ENCODE measurements at regions not wholly inside any gene's neighbourhood (a gene's known extent, or its start where the extent isn't known, plus 50 kb on each side); places are given as distances from the start of the nearest gene placed in this dataset.
"Not testable (repeated sequence)": the region's sequence is repeated elsewhere in the genome, so short reads cannot be mapped to it uniquely, and the experiment has no call there.

DNA sequence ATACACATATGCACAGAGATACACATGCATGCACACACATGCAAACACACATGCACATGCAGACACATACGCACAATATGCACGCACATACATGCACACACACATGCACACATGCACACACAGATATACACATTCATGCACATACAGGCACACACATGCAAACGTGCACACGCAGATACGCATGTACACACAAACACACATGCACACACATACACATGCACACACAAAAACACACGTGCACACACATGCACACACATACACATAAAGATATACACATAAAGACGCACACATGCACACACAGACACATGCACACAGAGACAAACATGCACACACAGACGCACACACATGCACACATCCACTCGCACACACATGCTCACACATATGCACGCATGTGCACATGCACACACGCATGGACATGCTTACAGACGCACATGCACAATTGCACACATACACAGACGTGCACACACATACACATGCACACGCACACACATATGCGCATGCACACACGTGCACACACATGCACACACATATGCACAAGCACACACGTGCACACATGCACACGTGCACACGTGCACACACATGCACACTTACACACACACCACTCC, 145.2 kb downstream of the ADRA2C start:
- TF ChIP-seq ZNF274 (IDR thresholded peaks at IDR 0.05; ENCODE audit: low read depth, low read length) = no peak

GRCh38 chr4:3914511-3914910, 148.3 kb downstream of the ADRA2C start:
- H3K4me3 ChIP-seq (ENCODE audit: low read length) = not testable (repeated sequence)

More for the DNA sequence above, 145.2 kb downstream of the ADRA2C start:
- H3K4me3 ChIP-seq (ENCODE audit: low read length) = no peak overlapping the region

DNA sequence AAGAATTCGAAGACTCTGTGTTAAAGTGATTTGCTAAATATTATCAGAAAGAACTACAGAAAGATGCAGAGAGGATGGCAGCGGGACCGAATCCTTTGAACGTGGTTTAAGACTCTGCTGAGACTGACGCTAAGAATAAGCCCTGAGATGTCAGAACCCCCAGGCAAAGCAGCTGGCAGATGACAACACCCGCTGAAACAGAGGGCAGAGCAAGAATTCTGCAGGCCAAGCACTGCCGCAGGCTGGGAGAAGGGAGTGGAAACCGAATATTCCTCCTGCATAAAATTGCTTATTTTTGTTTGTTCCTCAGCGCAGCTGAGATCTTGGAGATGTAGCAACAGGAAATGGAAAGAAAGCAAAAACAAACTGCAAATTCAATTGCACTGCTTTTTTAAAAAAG, 153.3 kb downstream of the ADRA2C start:
- not testable (repeated sequence) for H3K4me3 ChIP-seq (ENCODE audit: low read length)

DNA sequence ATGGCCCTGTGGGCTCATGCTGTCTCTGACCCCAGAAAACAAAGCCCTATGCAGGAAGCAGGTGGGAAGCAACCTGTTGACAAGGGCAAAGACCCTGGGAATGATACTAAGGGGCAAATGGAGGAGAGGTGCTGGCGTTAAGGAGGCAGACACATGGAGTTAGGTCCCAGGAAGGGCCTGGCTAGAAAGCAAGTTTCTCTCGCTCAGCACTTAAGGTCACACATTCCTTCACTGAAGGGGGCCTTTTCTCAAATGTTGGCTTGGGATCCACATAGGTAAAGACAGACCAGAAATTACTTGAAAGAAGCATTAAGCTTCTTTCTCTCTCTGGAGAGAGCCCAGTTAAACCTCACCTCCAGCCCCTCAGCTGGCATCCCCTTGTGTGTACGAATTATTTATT, 155.7 kb downstream of the ADRA2C start:
- not testable (repeated sequence) for H3K4me3 ChIP-seq (ENCODE audit: low read length)

DNA sequence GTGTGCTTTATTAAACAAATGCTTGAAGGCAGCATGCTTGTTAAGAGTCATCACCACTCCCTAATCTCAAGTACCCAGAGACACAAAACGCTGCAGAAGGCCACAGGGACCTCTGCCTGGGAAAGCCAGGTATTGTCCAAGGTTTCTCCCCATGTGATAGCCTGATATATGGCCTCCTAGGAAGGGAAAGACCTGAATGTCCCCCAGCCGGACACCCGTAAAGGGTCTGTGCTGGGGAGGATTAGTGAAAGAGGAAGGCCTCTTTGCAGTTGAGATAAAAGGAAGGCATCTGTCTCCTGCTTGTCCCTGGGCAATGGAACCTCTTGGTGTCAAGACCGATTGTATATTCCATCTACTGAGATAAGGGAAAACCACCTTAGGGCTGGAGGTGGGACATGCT, 159.7 kb downstream of the ADRA2C start:
- H3K4me3 ChIP-seq (ENCODE audit: low read length) = not testable (repeated sequence)

GRCh38 chr4:3926271-3926670, 160.1 kb downstream of the ADRA2C start:
- H3K4me3 ChIP-seq (ENCODE audit: low read length) = not testable (repeated sequence)

- not testable (repeated sequence) for H3K4me3 ChIP-seq (ENCODE audit: low read length)
These were observed 161.0 kb downstream of the ADRA2C start for GRCh38 chr4:3926969-3927755.

- H3K4me3 ChIP-seq (ENCODE audit: low read length) = not testable (repeated sequence)
These were observed 163.2 kb downstream of the ADRA2C start for GRCh38 chr4:3929431-3929830.

DNA sequence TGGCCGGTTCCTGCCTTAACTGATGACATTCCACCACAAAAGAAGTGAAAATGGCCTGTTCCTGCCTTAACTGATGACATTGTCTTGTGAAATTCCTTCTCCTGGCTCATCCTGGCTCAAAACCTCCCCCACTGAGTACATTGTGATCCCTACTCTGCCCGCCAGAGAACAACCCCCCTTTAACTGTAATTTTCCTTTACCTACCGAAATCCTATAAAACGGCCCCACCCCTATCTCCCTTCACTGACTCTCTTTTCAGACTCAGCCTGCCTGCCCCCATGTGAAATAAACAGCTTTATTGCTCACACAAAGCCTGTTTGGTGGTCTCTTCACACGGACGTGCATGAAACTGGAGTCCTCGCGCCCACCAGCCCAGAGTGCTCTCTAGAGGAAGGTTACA, 166.5 kb downstream of the ADRA2C start:
- not testable (repeated sequence) for H3K4me3 ChIP-seq (ENCODE audit: low read length)

GRCh38 chr4:3935406-3935805, 169.2 kb downstream of the ADRA2C start:
- not testable (repeated sequence) for H3K4me3 ChIP-seq (ENCODE audit: low read length)

DNA sequence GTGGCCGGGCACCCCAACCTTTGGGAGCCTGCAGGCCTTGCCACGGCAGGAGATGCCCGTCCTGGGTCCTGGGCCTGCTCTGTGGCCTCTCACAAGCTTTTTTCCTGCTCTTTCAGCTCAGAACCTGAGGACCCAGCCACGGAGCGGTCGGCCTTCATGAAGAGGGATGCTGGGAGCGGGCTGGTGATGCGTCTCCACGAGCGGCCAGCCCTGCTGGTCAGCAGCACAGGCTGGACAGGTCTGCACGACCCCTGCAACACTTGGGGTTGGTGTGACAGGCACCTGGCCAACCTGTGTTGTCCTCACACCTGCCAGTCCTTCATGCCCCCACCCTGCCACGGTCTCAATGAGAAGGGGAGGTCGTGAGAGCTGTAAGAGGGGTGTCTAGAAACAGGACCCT, 170.0 kb downstream of the ADRA2C start:
- TF ChIP-seq ZNF274 (IDR thresholded peaks at IDR 0.05; ENCODE audit: low read depth, low read length) = no peak
- no peak overlapping the region for H3K4me3 ChIP-seq (ENCODE audit: low read length)

- H3K4me3 ChIP-seq (ENCODE audit: low read length) = not testable (repeated sequence)
These were observed 171.8 kb downstream of the ADRA2C start for GRCh38 chr4:3937849-3938562.

- not testable (repeated sequence) for H3K4me3 ChIP-seq (ENCODE audit: low read length)
These were observed 172.5 kb downstream of the ADRA2C start for GRCh38 chr4:3938676-3939075.

DNA sequence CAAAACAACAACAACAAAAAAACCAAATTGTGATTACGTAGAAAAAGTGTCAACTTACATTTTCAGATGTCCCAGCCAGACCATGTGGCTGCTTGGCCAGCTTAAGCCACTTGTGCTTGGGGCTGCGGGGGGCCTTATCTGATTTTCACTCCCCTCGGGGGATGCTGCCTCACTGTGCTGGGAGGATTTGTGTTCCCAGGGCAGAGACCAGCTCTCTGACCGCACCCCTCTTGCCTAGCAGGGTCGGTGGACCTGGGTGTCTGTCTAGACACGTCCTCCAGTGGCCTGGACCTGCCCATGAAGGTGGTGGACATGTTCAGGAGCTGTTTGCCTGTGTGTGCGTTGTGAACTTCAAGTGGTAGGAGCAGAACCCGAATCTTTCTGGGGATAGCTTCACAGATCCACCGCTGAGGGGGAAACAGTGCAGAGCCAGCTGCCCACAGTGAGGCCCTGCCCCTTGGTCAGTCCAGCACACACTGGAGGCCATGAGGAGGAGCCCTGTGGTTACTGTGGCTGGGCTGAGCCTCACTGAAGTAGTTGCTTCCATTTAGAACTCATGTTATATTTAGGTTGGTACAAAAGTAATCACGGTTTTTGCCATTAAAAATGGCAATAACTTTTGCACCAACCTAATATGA, 173.9 kb downstream of the ADRA2C start:
- H3K4me3 ChIP-seq (ENCODE audit: low read length) = not testable (repeated sequence)

DNA sequence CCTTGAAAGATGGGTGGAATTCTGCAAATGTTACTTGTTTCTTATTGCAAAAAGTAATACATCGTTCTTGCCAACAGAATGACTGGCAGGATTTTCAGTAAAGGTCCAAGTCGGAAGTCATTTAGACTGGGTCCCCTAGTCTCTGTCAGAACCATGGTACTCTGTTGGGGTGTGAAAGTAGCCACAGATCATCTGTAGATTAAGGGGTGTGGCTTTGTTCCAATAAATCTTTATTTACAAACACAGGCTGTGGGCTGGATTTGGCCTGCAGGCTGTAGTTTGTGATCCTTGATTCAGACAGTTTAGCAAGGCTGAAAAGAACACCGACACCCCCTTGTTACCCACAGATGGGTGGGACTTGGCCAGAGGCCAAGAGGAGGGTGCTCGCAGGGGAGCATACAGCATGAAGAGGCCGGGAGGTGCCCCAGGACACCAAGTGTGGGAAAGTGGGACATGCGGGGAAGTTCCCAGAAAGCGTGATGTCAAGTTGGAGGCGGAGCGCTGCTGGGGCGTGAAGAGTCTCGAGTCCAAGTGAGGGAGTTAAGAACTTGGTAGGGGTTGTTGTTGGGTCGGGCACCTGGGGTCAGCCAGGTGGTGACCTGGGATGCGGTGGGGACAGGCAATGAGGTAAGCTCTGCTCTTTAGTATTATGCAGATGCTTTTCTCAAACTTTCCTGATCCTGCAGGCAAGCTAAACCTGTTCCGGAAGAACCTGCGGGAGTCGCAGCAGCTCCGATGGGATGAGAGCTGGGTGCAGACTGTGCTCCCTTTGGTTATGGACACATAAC, 175.7 kb downstream of the ADRA2C start:
- not testable (repeated sequence) for H3K4me3 ChIP-seq (ENCODE audit: low read length)

GRCh38 chr4:3942569-3942971, 176.4 kb downstream of the ADRA2C start:
- H3K4me3 ChIP-seq (ENCODE audit: low read length) = not testable (repeated sequence)

- H3K4me3 ChIP-seq (ENCODE audit: low read length) = not testable (repeated sequence)
These were observed 176.9 kb downstream of the ADRA2C start for GRCh38 chr4:3943051-3943450.

All from GM08714 (cell line).